Glutamatergic neuron (in vitro differentiated cells): ENCODE measurements at regions not wholly inside any gene's neighbourhood (a gene's known extent, or its start where the extent isn't known, plus 50 kb on each side); places are given as distances from the start of the nearest gene placed in this dataset.

ENCODE experiments used
- DNase-seq: peaks from one replicate; pipeline ENCODE4 v3.0.0; 2022
- H3K27ac Mint-ChIP-seq: one replicate; pipeline ENCODE4 v1.8.0; 2020; ENCODE audit warnings: mild to moderate bottlenecking, mixed read lengths, inconsistent platforms; ENCODE audit not compliant: unreplicated experiment
- H3K27me3 Mint-ChIP-seq: one replicate; pipeline ENCODE4 v1.8.0; 2020; ENCODE audit warnings: mild to moderate bottlenecking, moderate library complexity, mixed read lengths, inconsistent platforms; ENCODE audit not compliant: unreplicated experiment
- H3K36me3 Mint-ChIP-seq: one replicate; pipeline ENCODE4 v1.8.0; 2020; ENCODE audit warnings: mild to moderate bottlenecking, mixed read lengths, inconsistent platforms; ENCODE audit not compliant: unreplicated experiment
- H3K4me1 Mint-ChIP-seq: one replicate; pipeline ENCODE4 v1.8.0; 2020; ENCODE audit warnings: mild to moderate bottlenecking, low read depth, mixed read lengths, inconsistent platforms; ENCODE audit not compliant: unreplicated experiment
- H3K4me3 Mint-ChIP-seq: one replicate; pipeline ENCODE4 v1.8.0; 2020; ENCODE audit warnings: mild to moderate bottlenecking, mixed read lengths, inconsistent platforms; ENCODE audit not compliant: unreplicated experiment
- H3K9me3 Mint-ChIP-seq: one replicate; pipeline ENCODE4 v1.8.0; 2020; ENCODE audit warnings: mild to moderate bottlenecking, moderate library complexity, mixed read lengths, inconsistent platforms; ENCODE audit not compliant: unreplicated experiment
- CTCF ChIP-seq: fragments of 200-600 bp; sonication (generic); IDR thresholded peaks from one replicate; pipeline ENCODE4 v1.5.0; 2021; ENCODE audit not compliant: partially characterized antibody, unreplicated experiment

- no peaks in the 10 kb centered on the region for H3K9me3 Mint-ChIP-seq
- H3K4me1 Mint-ChIP-seq = no peaks in the 10 kb centered on the region
- TF ChIP-seq CTCF = no peak
- H3K4me3 Mint-ChIP-seq = peak overlapping the region; percentile 3
- no peaks in the 10 kb centered on the region for H3K36me3 Mint-ChIP-seq
- DNase-seq = no peak
- H3K27me3 Mint-ChIP-seq = peaks cover 6% of the 10 kb centered on the region
- H3K27ac Mint-ChIP-seq = no peak overlapping the region
Observed at GRCh38 chr13:108156749-108157148, 58.6 kb downstream of the LIG4 start.

GRCh38 chr13:108155185-108156106 lies 59.9 kb downstream of the LIG4 start:
- Mint-ChIP-seq H3K27me3 (peaks cover 6% of the 10 kb centered on the region), H3K27ac (no peak overlapping the region), H3K9me3 (no peaks in the 10 kb centered on the region), H3K4me3 (no peak overlapping the region), H3K4me1 (no peaks in the 10 kb centered on the region), H3K36me3 (no peaks in the 10 kb centered on the region)
- TF ChIP-seq CTCF = peak; percentile 96
- peak; percentile 76 for DNase-seq

GRCh38 chr13:108154421-108154858 lies 60.9 kb downstream of the LIG4 start:
- no peaks in the 10 kb centered on the region for H3K4me1 Mint-ChIP-seq
- H3K4me3 Mint-ChIP-seq = no peak overlapping the region
- H3K9me3 Mint-ChIP-seq = no peaks in the 10 kb centered on the region
- H3K27me3 Mint-ChIP-seq = peaks cover 6% of the 10 kb centered on the region
- DNase-seq = no peak
- no peak overlapping the region for H3K27ac Mint-ChIP-seq
- TF ChIP-seq CTCF = no peak
- no peaks in the 10 kb centered on the region for H3K36me3 Mint-ChIP-seq

- Mint-ChIP-seq H3K4me3 (no peak overlapping the region), H3K4me1 (no peaks in the 10 kb centered on the region), H3K27me3 (peaks cover 3% of the 10 kb centered on the region), H3K36me3 (no peaks in the 10 kb centered on the region), H3K9me3 (no peaks in the 10 kb centered on the region), H3K27ac (no peak overlapping the region)
- TF ChIP-seq CTCF = no peak
- no peak for DNase-seq
Observed at GRCh38 chr13:108146642-108147041, 68.7 kb downstream of the LIG4 start.
